ENCODE measurements at regions not wholly inside any gene's neighbourhood (a gene's known extent, or its start where the extent isn't known, plus 50 kb on each side); places are given as distances from the start of the nearest gene placed in this dataset.

GRCh38 chr2:234806818-234807217 is 145.0 kb upstream of the SH3BP4 start:
- TF ChIP-seq USF1 (IDR thresholded peaks at IDR 0.05): no peak
- TF ChIP-seq REST (IDR thresholded peaks at IDR 0.05; ENCODE audit: low read depth): no peak
- no peak for TF ChIP-seq EGR1 (IDR thresholded peaks at IDR 0.05)
- TF ChIP-seq NFIC (IDR thresholded peaks at IDR 0.05): no peak
- TF ChIP-seq TCF12 (IDR thresholded peaks at IDR 0.05; ENCODE audit: low read depth): no peak
- no peak for TF ChIP-seq YY1 (IDR thresholded peaks at IDR 0.05; ENCODE audit: low read depth)
- TF ChIP-seq CREB1 (IDR thresholded peaks at IDR 0.05; ENCODE audit: low read depth): no peak
- TF ChIP-seq TEAD4 (IDR thresholded peaks at IDR 0.05): no peak
- TF ChIP-seq MAX (IDR thresholded peaks at IDR 0.05): no peak
- TF ChIP-seq FOXM1 (IDR thresholded peaks at IDR 0.05; ENCODE audit: borderline replicate concordance, low read depth): no peak
- TF ChIP-seq RAD21 (IDR thresholded peaks at IDR 0.05; ENCODE audit: low read depth): no peak
- TF ChIP-seq TAF1 (IDR thresholded peaks at IDR 0.05; ENCODE audit: low read depth): no peak
- TF ChIP-seq CEBPB (IDR thresholded peaks at IDR 0.05): no peak
- TF ChIP-seq ZBTB7A (IDR thresholded peaks at IDR 0.05; ENCODE audit: low read depth): no peak
- no peak for TF ChIP-seq EP300 (IDR thresholded peaks at IDR 0.05; ENCODE audit: borderline replicate concordance)

GRCh38 chr2:234805836-234806235 is 146.0 kb upstream of the SH3BP4 start:
- TF ChIP-seq USF1 (IDR thresholded peaks at IDR 0.05): no peak
- TF ChIP-seq TAF1 (IDR thresholded peaks at IDR 0.05; ENCODE audit: low read depth): no peak
- TF ChIP-seq CEBPB (IDR thresholded peaks at IDR 0.05): no peak
- no peak for TF ChIP-seq YY1 (IDR thresholded peaks at IDR 0.05; ENCODE audit: low read depth)
- TF ChIP-seq MAX (IDR thresholded peaks at IDR 0.05): no peak
- no peak for TF ChIP-seq NFIC (IDR thresholded peaks at IDR 0.05)
- TF ChIP-seq CREB1 (IDR thresholded peaks at IDR 0.05; ENCODE audit: low read depth): no peak
- TF ChIP-seq ZBTB7A (IDR thresholded peaks at IDR 0.05; ENCODE audit: low read depth): no peak
- no peak for TF ChIP-seq TCF12 (IDR thresholded peaks at IDR 0.05; ENCODE audit: low read depth)
- no peak for TF ChIP-seq TEAD4 (IDR thresholded peaks at IDR 0.05)
- TF ChIP-seq EP300 (IDR thresholded peaks at IDR 0.05; ENCODE audit: borderline replicate concordance): no peak
- no peak for TF ChIP-seq EGR1 (IDR thresholded peaks at IDR 0.05)
- no peak for TF ChIP-seq RAD21 (IDR thresholded peaks at IDR 0.05; ENCODE audit: low read depth)
- TF ChIP-seq REST (IDR thresholded peaks at IDR 0.05; ENCODE audit: low read depth): no peak

- TF ChIP-seq RAD21 (IDR thresholded peaks at IDR 0.05; ENCODE audit: low read depth) (no peak), NFIC (IDR thresholded peaks at IDR 0.05) (no peak), REST (IDR thresholded peaks at IDR 0.05; ENCODE audit: low read depth) (no peak), ZBTB7A (IDR thresholded peaks at IDR 0.05; ENCODE audit: low read depth) (no peak), YY1 (IDR thresholded peaks at IDR 0.05; ENCODE audit: low read depth) (no peak), FOXM1 (IDR thresholded peaks at IDR 0.05; ENCODE audit: borderline replicate concordance, low read depth) (no peak), EGR1 (IDR thresholded peaks at IDR 0.05) (no peak), MAX (IDR thresholded peaks at IDR 0.05) (no peak), USF1 (IDR thresholded peaks at IDR 0.05) (no peak), EP300 (IDR thresholded peaks at IDR 0.05; ENCODE audit: borderline replicate concordance) (no peak), CEBPB (IDR thresholded peaks at IDR 0.05) (no peak), TCF12 (IDR thresholded peaks at IDR 0.05; ENCODE audit: low read depth) (no peak), TEAD4 (IDR thresholded peaks at IDR 0.05) (no peak), TAF1 (IDR thresholded peaks at IDR 0.05; ENCODE audit: low read depth) (no peak), CREB1 (IDR thresholded peaks at IDR 0.05; ENCODE audit: low read depth) (no peak)
These were observed 147.1 kb upstream of the SH3BP4 start for GRCh38 chr2:234804704-234805103.

GRCh38 chr2:234802845-234803171 is 149.0 kb upstream of the SH3BP4 start:
- TF ChIP-seq ZBTB7A (IDR thresholded peaks at IDR 0.05; ENCODE audit: low read depth): no peak
- no peak for TF ChIP-seq EGR1 (IDR thresholded peaks at IDR 0.05)
- no peak for TF ChIP-seq NFIC (IDR thresholded peaks at IDR 0.05)
- TF ChIP-seq USF1 (IDR thresholded peaks at IDR 0.05): no peak
